GM19043 (cell line): ENCODE measurements at regions not wholly inside any gene's neighbourhood (a gene's known extent, or its start where the extent isn't known, plus 50 kb on each side); places are given as distances from the start of the nearest gene placed in this dataset.

Experiments
- ATAC-seq: cut with Tn5 transposase; IDR thresholded peaks from one replicate; pipeline ENCODE4 v1.9.1; 2021; ENCODE audit warnings: low read depth; ENCODE audit not compliant: unreplicated experiment

DNA sequence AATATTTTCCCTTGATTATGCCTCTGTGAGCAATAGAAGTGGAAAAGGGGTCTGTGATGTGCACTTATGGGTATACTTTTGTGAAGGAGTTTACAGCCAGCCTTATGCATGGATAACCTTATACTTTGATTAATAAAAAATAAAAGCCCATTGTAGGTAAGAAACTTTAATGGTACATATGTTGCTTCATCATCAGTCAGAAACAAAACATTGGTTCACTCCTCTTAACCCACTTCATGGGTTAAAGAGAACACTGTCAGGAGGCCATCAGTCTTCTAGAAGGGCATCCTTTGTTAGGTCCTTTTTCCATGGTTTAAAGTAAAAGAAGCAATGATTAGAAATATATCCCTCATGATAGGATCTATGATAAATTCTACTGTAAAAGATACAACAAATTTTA is 952.1 kb upstream of the MIR17HG start:
- ATAC-seq: no peak

DNA sequence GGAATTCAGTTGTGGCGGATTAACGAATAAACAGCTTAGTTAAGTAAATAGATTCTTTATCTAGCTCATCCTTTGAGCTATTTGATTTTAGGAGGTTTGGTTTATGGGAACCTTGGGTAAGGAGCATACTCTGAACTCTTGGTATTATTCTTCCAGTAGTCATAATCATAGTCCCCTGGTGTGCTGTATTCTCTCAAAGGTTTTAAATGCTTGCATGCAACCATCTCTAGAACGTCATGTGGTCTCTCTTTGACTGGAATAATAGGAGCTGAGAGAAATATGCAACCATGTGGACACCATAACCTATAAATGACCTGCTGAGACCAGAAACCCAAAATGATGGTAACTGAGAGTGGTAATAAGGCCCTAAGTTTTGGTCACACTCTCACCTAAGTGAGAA is 951.6 kb upstream of the MIR17HG start:
- ATAC-seq: no peak

DNA sequence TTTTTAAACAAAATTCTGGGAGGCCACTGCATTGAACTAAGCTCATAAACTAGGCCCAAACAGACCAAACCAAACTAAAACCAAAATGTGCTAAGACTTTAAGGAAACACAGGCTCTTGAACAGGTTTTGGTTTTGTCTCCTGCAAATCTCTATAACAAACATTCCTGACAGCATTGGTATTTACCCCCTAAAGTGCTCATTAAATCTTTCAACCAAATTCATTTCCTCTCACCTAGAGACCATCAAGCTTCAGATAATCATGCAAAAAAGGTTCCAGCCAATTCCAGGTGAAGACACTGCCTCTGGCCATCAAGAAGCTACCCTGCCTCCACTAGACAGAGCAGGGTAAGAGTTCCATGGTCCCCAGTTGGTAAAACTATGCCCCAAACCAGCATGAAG is 951.2 kb upstream of the MIR17HG start:
- no peak for ATAC-seq

DNA sequence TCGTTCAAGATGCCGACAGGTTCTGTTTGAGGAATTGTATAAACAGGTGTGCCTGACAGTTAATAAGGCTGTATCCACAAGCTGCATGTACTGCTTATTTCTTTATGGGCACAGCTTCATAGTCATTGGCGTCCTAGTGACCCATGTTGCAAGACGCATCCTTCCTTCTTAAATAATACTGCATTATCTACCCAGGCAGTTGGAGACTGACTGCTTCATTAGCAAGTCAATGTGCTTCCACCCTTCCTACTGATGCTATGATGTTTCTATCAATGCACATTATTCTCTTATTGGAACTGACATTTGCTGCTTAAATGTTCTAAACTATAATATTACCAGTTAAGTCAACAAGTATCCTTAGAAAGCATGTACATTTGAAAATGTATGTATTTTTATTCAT is 950.0 kb upstream of the MIR17HG start:
- ATAC-seq: no peak

DNA sequence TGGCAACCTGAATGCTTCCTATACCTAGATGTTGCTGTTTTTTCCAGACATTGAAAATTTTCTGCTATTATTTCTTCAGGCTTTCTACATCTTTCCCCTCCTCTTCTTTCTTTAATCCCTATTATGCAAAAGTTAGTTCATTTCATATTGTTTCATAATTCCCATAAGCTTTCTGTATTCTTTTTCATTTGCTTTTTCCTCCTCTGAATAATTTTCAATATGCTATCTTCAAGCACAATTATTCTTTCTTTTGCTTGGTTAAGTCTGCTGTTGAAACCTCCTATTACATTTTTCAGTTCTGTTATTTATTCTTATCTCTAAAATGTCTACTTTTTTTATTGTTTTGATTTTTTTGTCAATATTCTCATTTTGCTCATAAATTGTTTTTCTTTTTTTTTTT is 947.1 kb upstream of the MIR17HG start:
- no peak for ATAC-seq

DNA sequence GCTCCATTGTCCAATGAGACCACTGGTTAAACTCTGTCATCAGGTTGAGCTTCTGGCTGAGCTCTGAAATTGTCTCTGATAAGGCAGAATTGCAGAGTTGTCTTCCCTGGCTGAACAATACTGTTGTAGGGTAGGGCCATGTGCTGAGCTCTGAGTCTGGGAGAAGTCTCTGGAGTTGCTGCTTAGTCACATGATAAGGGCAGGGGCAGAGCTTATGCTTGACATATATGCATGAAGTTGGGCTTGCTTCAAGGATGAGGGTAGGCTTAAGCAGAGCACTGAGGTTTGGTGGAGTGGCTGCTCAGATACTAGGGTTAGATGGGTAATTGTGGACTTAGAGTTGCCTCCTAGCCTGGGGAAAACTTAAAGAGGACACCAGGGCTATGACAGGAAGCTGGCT is 946.3 kb upstream of the MIR17HG start:
- no peak for ATAC-seq

DNA sequence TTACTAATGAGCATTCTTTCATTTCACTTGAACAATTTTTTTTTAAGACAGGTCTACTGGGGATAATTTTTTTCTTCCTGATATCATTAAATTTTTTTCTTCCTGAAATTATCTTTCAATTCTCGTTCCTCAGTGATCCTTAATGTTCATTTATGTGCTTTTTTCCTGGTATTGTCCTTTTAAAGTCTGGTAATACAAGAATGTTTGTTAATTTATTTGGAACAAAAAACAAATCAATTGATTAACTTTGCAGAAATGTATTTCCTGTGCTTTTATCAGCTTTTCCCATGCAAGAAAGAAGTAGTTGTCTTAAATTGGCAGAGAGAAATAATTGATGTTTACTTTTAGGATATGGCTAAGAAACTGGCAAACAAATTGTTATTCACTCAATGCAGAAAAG is 945.4 kb upstream of the MIR17HG start:
- no peak for ATAC-seq

DNA sequence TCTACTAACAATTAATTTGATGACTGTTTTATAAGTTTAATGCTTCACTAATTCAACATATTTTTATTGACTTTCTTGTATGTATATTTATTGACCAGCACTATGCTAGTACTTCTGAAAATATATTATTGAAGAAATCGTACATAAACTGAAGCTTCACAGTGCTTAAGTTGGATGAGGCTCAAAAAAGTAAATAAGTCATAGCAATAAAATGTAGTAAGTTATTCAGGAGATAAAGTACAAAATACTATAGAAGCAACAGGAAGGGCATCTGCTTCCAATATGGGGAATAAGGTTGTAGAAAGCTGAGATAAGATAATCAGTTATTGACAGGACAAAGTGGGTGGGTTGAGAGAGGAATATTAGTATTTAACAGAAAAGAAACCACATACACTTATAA is 944.9 kb upstream of the MIR17HG start:
- ATAC-seq: no peak

DNA sequence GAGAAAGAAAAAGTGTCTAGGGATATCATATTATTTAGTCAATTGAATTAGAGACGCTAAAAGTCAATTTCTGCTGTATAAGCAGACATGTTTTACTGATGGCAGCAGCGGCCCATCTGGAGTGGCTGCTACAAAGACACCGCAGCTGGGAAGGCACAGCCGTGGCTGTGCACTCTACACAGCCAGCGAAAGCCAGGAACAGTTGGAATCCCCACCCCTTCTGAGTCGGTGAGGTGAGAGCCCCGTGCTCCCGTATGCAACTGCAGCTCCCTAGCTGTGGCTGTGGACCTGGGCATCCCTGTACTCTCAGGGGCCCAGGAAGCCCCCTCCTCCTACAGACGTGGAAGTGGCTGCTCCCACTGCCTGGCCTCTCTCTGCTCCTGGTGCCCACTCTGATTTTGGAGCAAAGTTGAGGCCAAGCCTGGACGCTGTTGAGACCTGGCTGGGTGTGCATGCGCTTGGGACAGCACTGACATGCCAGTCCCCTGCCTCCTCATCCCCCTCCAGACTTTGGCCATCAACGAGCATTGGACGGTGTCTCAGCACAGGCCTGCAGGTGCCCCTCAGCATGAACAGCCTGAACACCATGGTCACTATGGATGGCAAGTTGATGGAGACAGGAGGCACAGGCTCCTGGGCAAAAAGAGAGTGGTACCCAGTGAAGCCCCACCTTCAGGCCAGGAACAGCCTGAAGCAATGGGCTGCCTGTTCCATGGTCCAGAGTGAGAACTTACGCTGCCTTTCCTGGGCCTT is 944.0 kb upstream of the MIR17HG start:
- ATAC-seq: no peak

DNA sequence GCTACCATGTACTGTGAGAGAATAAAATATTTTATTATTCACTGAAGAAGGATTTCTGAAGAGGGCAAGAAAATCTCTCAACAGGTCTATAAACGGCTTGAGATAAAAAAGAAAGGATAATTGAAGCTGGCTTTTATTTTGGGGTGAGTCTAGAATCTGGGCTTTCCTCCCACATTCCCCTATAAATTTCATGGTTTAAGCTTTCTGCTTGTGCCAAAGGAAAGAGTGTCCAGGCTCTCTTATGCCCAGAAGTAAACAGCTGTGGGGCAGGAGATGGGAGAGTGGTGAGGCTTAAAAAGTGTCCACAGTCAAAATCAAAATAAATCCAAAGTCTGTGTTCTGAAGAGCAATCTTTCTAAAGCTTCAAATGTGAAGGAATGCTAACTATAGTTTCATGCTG is 942.2 kb upstream of the MIR17HG start:
- ATAC-seq: no peak

DNA sequence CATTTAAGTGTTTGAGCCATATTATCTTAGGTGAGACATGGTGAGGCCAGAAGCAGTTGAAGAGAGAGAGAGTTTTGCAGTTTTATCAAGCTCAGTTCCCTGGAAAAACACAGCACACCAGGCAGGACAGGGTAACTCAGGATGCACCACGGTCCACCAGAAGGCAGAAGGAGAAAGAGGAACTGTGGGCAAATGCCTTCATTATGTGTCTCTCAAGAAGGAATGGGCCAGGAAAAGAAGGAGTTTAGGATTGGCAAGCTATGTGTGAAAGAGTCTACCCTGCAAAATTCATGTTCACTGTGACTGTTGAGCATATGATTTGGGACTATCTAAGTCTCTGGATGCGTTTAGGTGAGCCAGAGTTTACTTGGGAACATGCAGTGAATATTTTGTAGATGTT is 934.5 kb upstream of the MIR17HG start:
- ATAC-seq: no peak

DNA sequence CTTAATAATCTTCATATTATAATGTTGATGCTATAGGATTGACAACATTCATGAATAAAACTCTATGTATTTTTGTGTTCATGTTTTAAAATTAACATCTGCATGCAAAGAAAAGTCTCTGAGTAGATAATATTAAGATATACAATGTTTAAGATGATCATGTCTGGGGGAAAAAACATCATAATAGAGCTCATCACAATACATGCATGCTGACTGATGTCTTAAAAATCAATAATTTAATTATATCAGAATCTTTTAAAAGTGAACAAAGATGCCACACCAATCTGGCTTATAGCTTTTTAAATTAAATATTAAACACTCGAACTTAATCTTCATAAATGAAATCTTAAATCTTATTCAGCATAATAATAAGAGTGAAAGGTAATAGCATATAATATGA is 933.9 kb upstream of the MIR17HG start:
- no peak for ATAC-seq

DNA sequence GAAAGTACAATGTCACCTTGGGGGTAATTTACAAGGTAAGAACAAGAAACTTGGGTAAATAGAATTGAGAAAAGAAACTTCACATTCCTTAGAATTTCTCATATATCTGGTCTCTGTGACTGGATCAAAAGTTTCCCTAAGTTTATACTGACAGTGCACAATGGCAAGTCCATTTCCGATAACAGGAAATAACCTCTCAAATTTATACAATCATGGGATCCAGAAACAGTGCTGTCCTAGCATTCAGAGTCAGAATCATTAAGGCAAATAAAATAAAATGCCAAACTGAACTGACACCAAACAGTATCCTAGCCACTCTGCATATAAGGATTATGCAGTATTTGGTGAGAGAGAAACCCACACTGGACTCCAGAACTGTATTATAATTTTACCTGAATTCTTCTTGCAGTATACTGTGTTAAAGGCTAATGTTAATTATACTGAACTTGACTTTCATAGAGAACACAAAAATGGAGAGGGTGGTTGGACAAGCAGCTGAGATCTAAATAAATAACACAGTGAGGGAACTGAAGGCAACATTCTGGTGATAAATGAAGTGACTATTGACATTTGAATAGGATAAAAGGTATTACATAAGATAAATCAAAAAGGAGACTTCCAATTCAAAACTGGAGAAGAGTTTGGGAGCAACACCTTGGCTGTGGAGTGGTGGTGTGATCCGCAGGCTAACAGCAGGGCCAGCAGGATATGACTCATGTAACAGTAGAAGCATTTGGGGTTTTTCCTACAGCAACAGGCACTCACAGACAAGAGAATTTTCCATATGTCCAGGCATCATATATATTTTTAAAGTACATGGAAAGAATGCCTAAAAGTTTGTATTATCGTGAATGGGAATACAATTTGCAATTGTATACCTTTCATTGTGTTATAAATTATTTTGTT is 932.5 kb upstream of the MIR17HG start:
- no peak for ATAC-seq

DNA sequence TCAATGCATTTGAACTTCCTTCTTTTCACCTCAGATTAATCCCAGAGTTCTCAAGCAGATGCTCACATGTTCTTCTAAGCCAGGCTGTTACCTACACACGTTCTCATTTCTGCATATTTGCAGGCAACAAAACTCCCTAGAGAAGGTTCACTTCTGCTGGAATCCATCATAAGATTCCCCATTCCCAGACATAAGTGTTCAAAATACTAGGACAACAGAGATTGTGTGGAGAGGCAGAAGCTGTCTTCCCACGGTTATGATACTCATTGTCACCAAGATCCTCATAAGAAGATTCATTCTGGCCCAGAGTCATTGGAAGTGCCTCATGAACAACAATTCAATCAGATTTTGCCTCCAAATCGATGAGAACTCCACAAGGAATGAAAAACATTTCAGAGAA is 931.6 kb upstream of the MIR17HG start:
- ATAC-seq: no peak

DNA sequence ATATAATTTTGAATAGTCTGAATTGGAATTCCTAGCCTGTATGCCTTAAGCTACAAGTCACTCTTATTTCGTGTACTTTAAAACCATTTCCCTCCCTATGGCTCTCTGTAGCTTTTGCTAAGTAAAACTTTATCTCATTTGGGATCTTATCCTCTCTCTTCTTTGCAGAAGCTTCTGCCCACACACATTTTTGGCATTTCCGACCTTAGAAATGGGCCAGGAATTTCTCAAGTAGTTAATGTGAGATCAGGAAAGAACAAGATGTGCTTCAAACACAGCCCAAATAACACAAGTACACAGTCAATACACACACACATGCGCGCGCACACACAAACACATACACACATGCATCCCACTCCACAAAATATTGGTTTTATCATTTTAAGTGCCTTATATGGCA is 931.0 kb upstream of the MIR17HG start:
- ATAC-seq: no peak

DNA sequence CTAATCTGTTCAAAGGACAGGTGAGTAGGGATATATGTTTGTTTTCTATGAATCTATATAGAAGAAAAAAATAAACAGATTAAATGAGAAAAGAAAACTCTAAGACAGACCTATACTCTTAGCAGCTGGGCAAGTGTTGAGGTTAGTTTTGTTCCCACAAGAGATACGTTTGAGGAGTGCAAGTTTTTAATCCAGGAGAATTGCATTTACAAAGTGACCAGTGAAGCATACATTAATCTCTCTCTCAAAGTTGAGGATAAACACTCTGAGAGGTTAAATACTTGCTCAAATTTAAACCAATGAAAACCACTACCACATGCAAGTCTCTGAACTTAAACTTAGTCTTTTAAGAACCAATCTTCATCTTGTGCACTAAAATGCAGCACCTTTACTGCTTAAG is 930.5 kb upstream of the MIR17HG start:
- ATAC-seq: no peak

DNA sequence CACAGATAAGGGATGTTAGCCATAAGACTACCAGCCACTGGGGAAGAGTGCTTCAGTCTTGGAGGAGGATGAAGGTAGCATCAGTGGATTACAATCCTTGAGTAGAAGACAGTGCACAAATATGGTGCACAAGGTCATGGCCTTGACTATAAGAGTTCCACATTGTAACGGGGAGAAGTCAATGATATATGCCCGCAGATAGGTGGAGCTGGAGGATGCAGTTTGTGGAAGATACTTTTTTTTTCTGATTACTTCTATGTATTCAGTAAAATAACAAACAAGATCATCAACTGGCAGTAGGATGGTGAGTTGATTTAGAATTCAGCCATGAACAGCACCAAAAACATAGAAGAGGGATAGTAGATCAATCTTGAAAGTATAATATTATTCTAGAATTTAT is 926.8 kb upstream of the MIR17HG start:
- ATAC-seq: no peak

DNA sequence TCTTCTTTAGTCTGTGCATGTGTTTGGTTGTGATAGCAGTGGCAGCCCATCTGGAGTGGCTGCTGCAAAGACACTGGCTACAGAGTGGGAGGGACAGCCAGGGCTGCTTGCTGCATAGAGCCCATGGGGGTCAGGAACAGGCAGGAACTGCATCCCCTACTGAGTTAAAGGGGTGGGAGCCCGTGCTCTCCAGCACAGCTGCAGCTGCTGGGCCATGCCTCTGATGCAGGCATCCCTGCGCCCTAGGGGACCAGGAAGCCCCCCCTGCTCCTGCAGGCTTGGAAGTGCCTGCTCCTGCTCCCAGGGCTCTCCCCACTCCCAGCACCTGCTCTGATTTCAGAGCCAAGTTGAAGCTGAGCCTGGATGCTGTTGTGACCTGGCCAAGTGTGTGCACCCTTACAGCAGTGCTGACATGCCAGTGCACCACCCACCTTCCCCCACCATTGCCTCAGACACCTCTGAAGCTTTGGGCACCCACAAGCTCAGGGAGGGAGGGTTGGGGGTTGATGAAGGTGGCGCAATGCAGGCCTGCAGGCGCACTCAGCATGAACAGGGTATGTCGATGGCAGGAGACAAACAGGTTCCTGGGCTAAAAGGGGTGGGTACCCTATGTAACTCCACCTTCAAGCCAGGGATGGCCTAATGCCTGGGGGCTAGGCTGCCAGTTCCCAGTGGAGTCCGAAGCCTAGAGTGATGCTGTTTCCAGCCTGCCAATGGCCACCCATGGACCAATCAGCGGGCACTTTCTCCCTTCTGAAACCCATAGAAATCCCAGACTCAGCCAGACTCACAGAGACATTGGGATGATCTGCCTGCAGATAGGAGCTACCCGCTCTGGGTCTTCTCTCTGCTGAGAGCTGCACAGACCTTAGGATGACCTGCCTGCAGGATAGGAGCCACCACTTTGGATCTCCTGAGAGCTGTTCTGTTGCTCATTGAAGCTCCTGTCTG is 919.9 kb upstream of the MIR17HG start:
- ATAC-seq: no peak

DNA sequence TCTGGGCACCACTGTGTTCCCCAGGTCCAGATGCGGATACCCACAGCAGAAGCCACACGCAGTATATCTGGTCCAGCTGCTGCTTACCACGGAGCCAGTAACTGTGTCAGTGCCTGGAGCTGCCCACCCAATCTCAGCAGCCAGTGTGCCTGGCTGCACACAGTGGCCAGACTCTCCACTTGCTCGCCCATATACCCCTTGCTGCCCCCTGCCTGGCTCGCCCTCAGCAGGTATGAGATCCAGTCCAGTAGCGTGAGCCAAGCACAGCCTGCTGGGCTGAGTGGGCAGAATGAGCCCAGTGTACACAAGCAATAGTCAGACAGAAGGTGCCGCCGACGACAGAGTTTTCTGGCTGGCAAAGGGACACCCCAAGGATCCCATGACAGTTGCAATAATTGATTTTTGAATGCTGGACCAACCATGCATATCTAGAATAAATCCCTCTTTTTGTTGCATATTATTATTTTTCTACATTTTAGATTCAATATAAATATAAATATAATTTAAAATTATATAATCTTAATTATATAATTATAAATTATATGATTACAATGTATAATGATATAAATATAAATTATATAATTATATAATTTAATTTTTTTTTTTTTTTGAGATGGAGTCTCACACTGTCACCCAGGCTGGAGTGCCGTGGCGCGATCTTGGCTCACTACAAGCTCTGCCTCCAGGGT is 918.8 kb upstream of the MIR17HG start:
- no peak for ATAC-seq

DNA sequence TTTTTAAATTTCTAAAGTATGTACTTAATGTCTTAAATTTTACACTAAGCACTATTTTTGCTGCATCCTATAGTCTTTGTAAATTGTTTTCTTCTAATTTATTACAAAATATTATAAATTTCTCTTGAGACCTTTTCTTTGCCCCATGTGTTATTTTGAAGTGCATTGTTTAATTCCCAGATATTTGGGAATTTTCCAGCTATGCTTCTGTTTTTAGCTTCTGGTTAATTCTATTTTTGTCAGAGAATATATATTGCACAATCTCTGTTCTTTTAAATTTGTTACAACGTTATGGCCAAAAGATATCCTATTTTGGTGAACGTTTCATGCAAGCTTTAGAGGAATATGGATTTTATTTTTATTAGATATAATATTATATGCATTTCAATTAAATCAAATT is 917.4 kb upstream of the MIR17HG start:
- ATAC-seq: no peak
